Vagina (tissue), 2 donors: ENCODE measurements at regions not wholly inside any gene's neighbourhood (a gene's known extent, or its start where the extent isn't known, plus 50 kb on each side); places are given as distances from the start of the nearest gene placed in this dataset.

Source experiments
- DNase-seq, 2 donors: peaks; one replicate each; pipeline ENCODE4 v3.0.0-alpha.2; 2017; ENCODE audit errors: extremely low spot score in 2 of 2
- H3K27ac ChIP-seq: fragments of 200-600 bp; sonication (generic); one replicate; pipeline ENCODE4 v1.5.1; 2019
- H3K27me3 ChIP-seq: fragments of 200-600 bp; sonication (generic); one replicate; pipeline ENCODE4 v1.5.1; 2019
- H3K36me3 ChIP-seq, 2 donors: fragments of 200-600 bp; sonication (generic); one replicate each; pipeline ENCODE4 v1.5.1; 2017 to 2019
- H3K4me1 ChIP-seq: fragments of 200-600 bp; sonication (generic); one replicate; pipeline ENCODE4 v1.5.1; 2019
- H3K4me3 ChIP-seq, 2 donors: fragments of 200-600 bp; sonication (generic); 1 replicate in 1 of 2; 2 replicates in 1 of 2; pipeline ENCODE4 v1.5.1; 2016 to 2019
- H3K9me3 ChIP-seq: fragments of 200-600 bp; sonication (generic); one replicate; pipeline ENCODE4 v1.5.1; 2019
- CTCF ChIP-seq, 3 experiments: fragments of 450-650 bp in 2 of 3; fragments of 200-600 bp in 1 of 3; sonication (generic) in 1 of 3; IDR thresholded peaks; one replicate each; pipeline ENCODE4 v1.5.1; 2017 to 2019; ENCODE audit warnings: antibody characterized with exemption in 3 of 3, mild to moderate bottlenecking in 2 of 3, moderate library complexity in 2 of 3
- POLR2A ChIP-seq, 2 donors: fragments of 450-650 bp; IDR thresholded peaks; one replicate each; pipeline ENCODE4 v1.6.1; 2017; ENCODE audit warnings: antibody characterized with exemption in 2 of 2, mild to moderate bottlenecking in 2 of 2, moderate library complexity in 2 of 2
- POLR2AphosphoS5 ChIP-seq, 2 donors: sonication (generic); formaldehyde crosslinking; IDR thresholded peaks; one replicate each; pipeline ENCODE4 v1.9.0; 2017; ENCODE audit warnings: antibody characterized with exemption in 2 of 2, mild to moderate bottlenecking in 2 of 2, low read depth in 1 of 2; ENCODE audit not compliant: insufficient read depth in 1 of 2
- intact Hi-C: fragments of 100-400 bp; cut with DNase I; formaldehyde crosslinking; loops from one replicate; pipeline ENCODE4 v1.15.1; 2023

- H3K4me3 ChIP-seq = peak overlapping the region in 1 of 2 donors; percentile 55
- TF ChIP-seq CTCF (IDR thresholded peaks at IDR 0.05) (no peak), POLR2AphosphoS5 (IDR thresholded peaks at IDR 0.05; ENCODE audit: insufficient read depth in 1 of 2, low read depth in 1 of 2) (no peak), POLR2A (IDR thresholded peaks at IDR 0.05) (no peak)
Observed at GRCh38 chr22:48488611-48489511, 1338.8 kb downstream of the BRD1 start.

GRCh38 chr22:48488149-48488551, 1339.5 kb downstream of the BRD1 start:
- H3K36me3 ChIP-seq = no peaks in the 10 kb centered on the region
- no peaks in the 10 kb centered on the region for H3K9me3 ChIP-seq
- peaks cover 17% of the 10 kb centered on the region for H3K4me1 ChIP-seq
- no peaks in the 10 kb centered on the region for H3K27me3 ChIP-seq
- intact Hi-C loops = no loop called here
- DNase-seq = no peak
- H3K4me3 ChIP-seq = no peak overlapping the region
- no peak overlapping the region for H3K27ac ChIP-seq
- TF ChIP-seq POLR2AphosphoS5 (IDR thresholded peaks at IDR 0.05; ENCODE audit: insufficient read depth in 1 of 2, low read depth in 1 of 2) (no peak), CTCF (IDR thresholded peaks at IDR 0.05) (no peak), POLR2A (IDR thresholded peaks at IDR 0.05) (no peak)

More at GRCh38 chr22:48488611-48489511, 1338.8 kb downstream of the BRD1 start:
- Histone ChIP-seq H3K4me1 (peaks cover 17% of the 10 kb centered on the region), H3K36me3 (no peaks in the 10 kb centered on the region), H3K27me3 (no peaks in the 10 kb centered on the region), H3K9me3 (no peaks in the 10 kb centered on the region), H3K27ac (no peak overlapping the region)
- DNase-seq = no peak
- intact Hi-C loops = no loop called here

GRCh38 chr22:48486558-48486957, 1341.1 kb downstream of the BRD1 start:
- H3K9me3 ChIP-seq = no peaks in the 10 kb centered on the region
- H3K27ac ChIP-seq = no peak overlapping the region
- H3K36me3 ChIP-seq = no peaks in the 10 kb centered on the region
- intact Hi-C loops = no loop called here
- no peak for DNase-seq
- peaks cover 14% of the 10 kb centered on the region for H3K4me1 ChIP-seq
- no peaks in the 10 kb centered on the region for H3K27me3 ChIP-seq
- TF ChIP-seq POLR2A (IDR thresholded peaks at IDR 0.05) (no peak), CTCF (IDR thresholded peaks at IDR 0.05) (no peak), POLR2AphosphoS5 (IDR thresholded peaks at IDR 0.05; ENCODE audit: insufficient read depth in 1 of 2, low read depth in 1 of 2) (no peak)
- H3K4me3 ChIP-seq = no peak overlapping the region

GRCh38 chr22:48486134-48486532, 1341.5 kb downstream of the BRD1 start:
- no peak overlapping the region for H3K4me3 ChIP-seq
- intact Hi-C loops = no loop called here
- no peak overlapping the region for H3K27ac ChIP-seq
- no peak for TF ChIP-seq CTCF (IDR thresholded peaks at IDR 0.05)
- TF ChIP-seq POLR2AphosphoS5 (IDR thresholded peaks at IDR 0.05; ENCODE audit: insufficient read depth in 1 of 2, low read depth in 1 of 2) = no peak
- no peak for TF ChIP-seq POLR2A (IDR thresholded peaks at IDR 0.05)
- no peaks in the 10 kb centered on the region for H3K9me3 ChIP-seq
- peaks cover 10% of the 10 kb centered on the region for H3K4me1 ChIP-seq
- H3K27me3 ChIP-seq = no peaks in the 10 kb centered on the region
- no peaks in the 10 kb centered on the region for H3K36me3 ChIP-seq
- no peak for DNase-seq
